ENCODE measurements at regions not wholly inside any gene's neighbourhood (a gene's known extent, or its start where the extent isn't known, plus 50 kb on each side); places are given as distances from the start of the nearest gene placed in this dataset.

DNA sequence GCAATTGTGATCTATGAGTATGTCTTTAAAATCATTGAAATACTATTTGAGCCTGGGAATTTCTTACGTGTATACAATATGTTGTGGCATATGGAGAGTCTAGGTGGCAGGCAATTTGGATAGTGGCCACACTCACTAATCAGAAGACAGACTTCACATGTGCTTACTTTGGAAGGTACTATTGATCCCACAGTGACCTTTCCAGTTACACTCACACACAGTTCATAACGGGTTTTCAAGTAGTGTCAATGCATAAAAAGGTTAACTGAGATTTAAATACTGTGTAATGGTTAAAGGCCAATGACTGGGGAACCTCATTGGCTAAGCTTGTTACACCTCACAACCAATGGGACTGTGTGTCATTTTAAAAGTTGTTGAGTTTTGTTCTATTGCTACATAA lies 783.2 kb downstream of the RPA4 start:
- Histone ChIP-seq H3K4me3 (ENCODE audit: control insufficient read depth in 2 of 3, extremely low read depth in 1 of 3, insufficient read depth in 2 of 3, low read depth in 1 of 3, low read length in 3 of 3) (no peak overlapping the region), H3K4me1 (ENCODE audit: control insufficient read depth, extremely low read depth, insufficient read depth, low read length) (no peaks in the 10 kb centered on the region), H2AFZ (ENCODE audit: control insufficient read depth, low read length) (no peak overlapping the region), H3K27me3 (ENCODE audit: control insufficient read depth, extremely low read depth, insufficient read depth, low read length) (no peaks in the 10 kb centered on the region), H3K79me2 (ENCODE audit: control insufficient read depth, insufficient read depth, low read length) (no peaks in the 10 kb centered on the region), H3K36me3 (ENCODE audit: control insufficient read depth in 2 of 2, extremely low read depth in 1 of 2, insufficient read depth in 2 of 2, low read length in 2 of 2) (no peaks in the 10 kb centered on the region), H3K27ac (ENCODE audit: control insufficient read depth, insufficient read depth, low read length) (no peak overlapping the region), H3K9ac (ENCODE audit: control insufficient read depth, extremely low read depth, insufficient read depth, low read length) (no peak overlapping the region), H3K9me1 (ENCODE audit: control insufficient read depth, extremely low read depth, insufficient read depth, low read length) (no peaks in the 10 kb centered on the region), H3K4me2 (ENCODE audit: control insufficient read depth, extremely low read depth, insufficient read depth, low read depth, low read length) (no peak overlapping the region), H4K20me1 (ENCODE audit: control insufficient read depth, extremely low read depth, insufficient read depth, low read length) (no peaks in the 10 kb centered on the region), H3K9me3 (ENCODE audit: control insufficient read depth, low read depth, low read length) (no peaks in the 10 kb centered on the region)
- dilution Hi-C loops (cut with MboI; ENCODE audit: extremely low pct_ligation_motif_present, low sequenced_read_pairs) = no loop called here
- TF ChIP-seq EZH2 (IDR thresholded peaks at IDR 0.05; ENCODE audit: low read length) = no peak
- TF ChIP-seq, protein P1, sequence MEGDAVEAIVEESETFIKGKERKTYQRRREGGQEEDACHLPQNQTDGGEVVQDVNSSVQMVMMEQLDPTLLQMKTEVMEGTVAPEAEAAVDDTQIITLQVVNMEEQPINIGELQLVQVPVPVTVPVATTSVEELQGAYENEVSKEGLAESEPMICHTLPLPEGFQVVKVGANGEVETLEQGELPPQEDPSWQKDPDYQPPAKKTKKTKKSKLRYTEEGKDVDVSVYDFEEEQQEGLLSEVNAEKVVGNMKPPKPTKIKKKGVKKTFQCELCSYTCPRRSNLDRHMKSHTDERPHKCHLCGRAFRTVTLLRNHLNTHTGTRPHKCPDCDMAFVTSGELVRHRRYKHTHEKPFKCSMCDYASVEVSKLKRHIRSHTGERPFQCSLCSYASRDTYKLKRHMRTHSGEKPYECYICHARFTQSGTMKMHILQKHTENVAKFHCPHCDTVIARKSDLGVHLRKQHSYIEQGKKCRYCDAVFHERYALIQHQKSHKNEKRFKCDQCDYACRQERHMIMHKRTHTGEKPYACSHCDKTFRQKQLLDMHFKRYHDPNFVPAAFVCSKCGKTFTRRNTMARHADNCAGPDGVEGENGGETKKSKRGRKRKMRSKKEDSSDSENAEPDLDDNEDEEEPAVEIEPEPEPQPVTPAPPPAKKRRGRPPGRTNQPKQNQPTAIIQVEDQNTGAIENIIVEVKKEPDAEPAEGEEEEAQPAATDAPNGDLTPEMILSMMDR (optimal IDR thresholded peaks at IDR 0.05 in 1 of 3, IDR thresholded peaks at IDR 0.05 in 1 of 3, conservative IDR thresholded peaks at IDR 0.05 in 1 of 3; ENCODE audit: extremely low read depth in 1 of 3, insufficient read depth in 2 of 3, low read length in 3 of 3) = no peak
- no peak for DNase-seq (ENCODE audit: low read depth, low spot score)
- no peak for FAIRE-seq

DNA sequence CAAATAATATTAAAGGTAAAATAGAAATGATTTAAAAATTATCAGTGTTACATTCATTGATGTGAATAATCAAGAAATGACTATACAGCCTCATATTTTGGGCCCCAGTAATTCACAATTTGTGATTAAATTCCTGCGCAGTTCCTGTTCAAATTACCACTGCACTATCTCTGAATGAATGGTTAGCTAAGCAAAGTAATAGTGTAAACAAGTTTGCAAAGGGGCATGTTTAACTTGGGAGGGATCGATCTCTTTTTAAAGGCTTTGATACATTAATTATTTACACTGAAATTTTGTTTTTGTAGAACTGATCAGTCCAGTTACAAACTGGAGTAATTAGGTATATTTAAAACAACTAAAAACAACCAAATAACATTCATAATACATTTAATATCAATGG lies 784.4 kb downstream of the RPA4 start:
- Histone ChIP-seq H3K4me3 (ENCODE audit: control insufficient read depth in 2 of 3, extremely low read depth in 1 of 3, insufficient read depth in 2 of 3, low read depth in 1 of 3, low read length in 3 of 3) (no peak overlapping the region), H3K4me1 (ENCODE audit: control insufficient read depth, extremely low read depth, insufficient read depth, low read length) (no peaks in the 10 kb centered on the region), H3K36me3 (ENCODE audit: control insufficient read depth in 2 of 2, extremely low read depth in 1 of 2, insufficient read depth in 2 of 2, low read length in 2 of 2) (no peaks in the 10 kb centered on the region), H2AFZ (ENCODE audit: control insufficient read depth, low read length) (no peak overlapping the region), H3K4me2 (ENCODE audit: control insufficient read depth, extremely low read depth, insufficient read depth, low read depth, low read length) (no peak overlapping the region), H3K27me3 (ENCODE audit: control insufficient read depth, extremely low read depth, insufficient read depth, low read length) (no peaks in the 10 kb centered on the region), H3K79me2 (ENCODE audit: control insufficient read depth, insufficient read depth, low read length) (no peaks in the 10 kb centered on the region), H4K20me1 (ENCODE audit: control insufficient read depth, extremely low read depth, insufficient read depth, low read length) (no peaks in the 10 kb centered on the region), H3K27ac (ENCODE audit: control insufficient read depth, insufficient read depth, low read length) (no peak overlapping the region), H3K9me3 (ENCODE audit: control insufficient read depth, low read depth, low read length) (no peaks in the 10 kb centered on the region), H3K9ac (ENCODE audit: control insufficient read depth, extremely low read depth, insufficient read depth, low read length) (no peak overlapping the region), H3K9me1 (ENCODE audit: control insufficient read depth, extremely low read depth, insufficient read depth, low read length) (no peaks in the 10 kb centered on the region)
- dilution Hi-C loops (cut with MboI; ENCODE audit: extremely low pct_ligation_motif_present, low sequenced_read_pairs) = no loop called here
- DNase-seq (ENCODE audit: low read depth, low spot score) (no peak), FAIRE-seq (no peak)
- no peak for TF ChIP-seq EZH2 (IDR thresholded peaks at IDR 0.05; ENCODE audit: low read length)
- TF ChIP-seq, protein P1 (optimal IDR thresholded peaks at IDR 0.05 in 1 of 3, IDR thresholded peaks at IDR 0.05 in 1 of 3, conservative IDR thresholded peaks at IDR 0.05 in 1 of 3; ENCODE audit: extremely low read depth in 1 of 3, insufficient read depth in 2 of 3, low read length in 3 of 3) = no peak

Measured in keratinocyte (primary cell).